ENCODE measurements at regions not wholly inside any gene's neighbourhood (a gene's known extent, or its start where the extent isn't known, plus 50 kb on each side); places are given as distances from the start of the nearest gene placed in this dataset.

GRCh38 chr7:25636871-25637283, 408.6 kb upstream of the NPVF start:
- DNase-seq (ENCODE audit: low read depth in 2 of 2) = peak in 1 of 2 donors; percentile 76
- no peak overlapping the region for H3K4me3 ChIP-seq (replicated peaks in 1 of 2; ENCODE audit: low read depth in 2 of 2, low read length in 2 of 2)
- TF ChIP-seq CTCF (IDR thresholded peaks at IDR 0.05; ENCODE audit: low read depth, low read length) = no peak

GRCh38 chr7:25638068-25638467, 409.8 kb upstream of the NPVF start:
- no peak for TF ChIP-seq CTCF (IDR thresholded peaks at IDR 0.05; ENCODE audit: low read depth, low read length)
- H3K4me3 ChIP-seq (replicated peaks in 1 of 2; ENCODE audit: low read depth in 2 of 2, low read length in 2 of 2) = no peak overlapping the region
- peak in 1 of 2 donors; percentile 13 for DNase-seq (ENCODE audit: low read depth in 2 of 2)

GRCh38 chr7:25638590-25639244, 410.4 kb upstream of the NPVF start:
- no peak for TF ChIP-seq CTCF (IDR thresholded peaks at IDR 0.05; ENCODE audit: low read depth, low read length)
- no peak for DNase-seq (ENCODE audit: low read depth in 2 of 2)
- no peak overlapping the region for H3K4me3 ChIP-seq (replicated peaks in 1 of 2; ENCODE audit: low read depth in 2 of 2, low read length in 2 of 2)

GRCh38 chr7:25642849-25643248, 414.6 kb upstream of the NPVF start:
- H3K4me3 ChIP-seq (replicated peaks in 1 of 2; ENCODE audit: low read depth in 2 of 2, low read length in 2 of 2) = no peak overlapping the region
- DNase-seq (ENCODE audit: low read depth in 2 of 2) = no peak
- TF ChIP-seq CTCF (IDR thresholded peaks at IDR 0.05; ENCODE audit: low read depth, low read length) = no peak

- TF ChIP-seq CTCF (IDR thresholded peaks at IDR 0.05; ENCODE audit: low read depth, low read length) = no peak
- no peak overlapping the region for H3K4me3 ChIP-seq (replicated peaks in 1 of 2; ENCODE audit: low read depth in 2 of 2, low read length in 2 of 2)
- no peak for DNase-seq (ENCODE audit: low read depth in 2 of 2)
Measured at GRCh38 chr7:25643286-25643685, 415.0 kb upstream of the NPVF start.

- TF ChIP-seq CTCF (IDR thresholded peaks at IDR 0.05; ENCODE audit: low read depth, low read length) = no peak
- no peak for DNase-seq (ENCODE audit: low read depth in 2 of 2)
- no peak overlapping the region for H3K4me3 ChIP-seq (replicated peaks in 1 of 2; ENCODE audit: low read depth in 2 of 2, low read length in 2 of 2)
Measured at GRCh38 chr7:25643770-25644394, 415.6 kb upstream of the NPVF start.
